ENCODE measurements at regions not wholly inside any gene's neighbourhood (a gene's known extent, or its start where the extent isn't known, plus 50 kb on each side); places are given as distances from the start of the nearest gene placed in this dataset.
A peak's percentile ranks its signal among the peaks of the same experiment; 100 is the strongest.

GRCh38 chr15:46548989-46549388, 914.2 kb downstream of the SQOR start:
- no peaks in the 10 kb centered on the region for H3K4me1 ChIP-seq
- 25% methylated on average over 1 of the region's 1 CpG for WGBS (ENCODE audit: missing lambda C conversion rate)
- ATAC-seq (no peak), FAIRE-seq (no peak), DNase-seq (ENCODE audit: low read depth in 1 of 2, low spot score in 1 of 2) (no peak)
- peak; percentile 64 for TF ChIP-seq MAFK (IDR thresholded peaks at IDR 0.05; ENCODE audit: partially characterized antibody)
- TF ChIP-seq KDM5A (IDR thresholded peaks at IDR 0.05): no peak
- H3K4me2 ChIP-seq: no peak overlapping the region
- H3K9me3 ChIP-seq: no peaks in the 10 kb centered on the region
- ChIA-PET POLR2A (no interaction called here), CTCF (no interaction called here)
- no peak overlapping the region for H3K27ac ChIP-seq
- H3K4me3 ChIP-seq: no peak overlapping the region

- Histone ChIP-seq H3K4me1 (no peaks in the 10 kb centered on the region), H3K27ac (no peak overlapping the region), H3K9me3 (no peaks in the 10 kb centered on the region), H3K4me2 (no peak overlapping the region), H3K4me3 (no peak overlapping the region)
- WGBS (ENCODE audit: missing lambda C conversion rate): 0% methylated on average over 2 of the region's 2 CpGs
- no peak for ATAC-seq
- ChIA-PET CTCF (no interaction called here), POLR2A (no interaction called here)
- no peak for TF ChIP-seq USF2 (IDR thresholded peaks at IDR 0.05)
- TF ChIP-seq CHD4 (IDR thresholded peaks at IDR 0.05; ENCODE audit: borderline replicate concordance): no peak
- no peak for FAIRE-seq
- no peak for DNase-seq (ENCODE audit: low read depth in 1 of 2, low spot score in 1 of 2)
Observed at GRCh38 chr15:46552316-46552715, 917.5 kb downstream of the SQOR start.

- Histone ChIP-seq H3K4me3 (no peak overlapping the region), H3K27ac (no peak overlapping the region), H3K4me1 (no peaks in the 10 kb centered on the region), H3K9me3 (no peaks in the 10 kb centered on the region), H3K4me2 (no peak overlapping the region)
- POLR2A ChIA-PET: no interaction called here
- DNase-seq (ENCODE audit: low read depth in 1 of 2, low spot score in 1 of 2) (no peak), ATAC-seq (no peak), FAIRE-seq (no peak)
- TF ChIP-seq MAZ (IDR thresholded peaks at IDR 0.05; ENCODE audit: borderline replicate concordance, low read depth, low read length): no peak
- no peak for TF ChIP-seq ATOH8 (CRISPR knock-in tag; IDR thresholded peaks at IDR 0.05; ENCODE audit: low read depth)
- TF ChIP-seq E2F6 (IDR thresholded peaks at IDR 0.05; ENCODE audit: borderline replicate concordance, low read depth): no peak
- TF ChIP-seq RCOR1 (IDR thresholded peaks at IDR 0.05; ENCODE audit: low read depth, low read length): no peak
- TF ChIP-seq HOXB5 (CRISPR knock-in tag; IDR thresholded peaks at IDR 0.05): no peak
- no peak for TF ChIP-seq ZC3H11A (IDR thresholded peaks at IDR 0.05)
- no peak for TF ChIP-seq PHF8 (IDR thresholded peaks at IDR 0.05; ENCODE audit: borderline replicate concordance, low read depth)
- no peak for TF ChIP-seq ZSCAN20 (CRISPR knock-in tag; IDR thresholded peaks at IDR 0.05)
- no peak for TF ChIP-seq BHLHE40 (IDR thresholded peaks at IDR 0.05; ENCODE audit: low read depth, low read length)
- TF ChIP-seq RNF2 (IDR thresholded peaks at IDR 0.05; ENCODE audit: borderline replicate concordance, low read depth): no peak
- no peak for TF ChIP-seq HEYL (CRISPR knock-in tag; IDR thresholded peaks at IDR 0.05)
- no peak for TF ChIP-seq CEBPB (IDR thresholded peaks at IDR 0.05)
- TF ChIP-seq KDM5A (IDR thresholded peaks at IDR 0.05): no peak
- no peak for TF ChIP-seq ZFP36 (IDR thresholded peaks at IDR 0.05; ENCODE audit: borderline replicate concordance, partially characterized antibody)
- no peak for TF ChIP-seq MAFK (IDR thresholded peaks at IDR 0.05; ENCODE audit: partially characterized antibody)
- TF ChIP-seq HOXB13 (CRISPR knock-in tag; IDR thresholded peaks at IDR 0.05; ENCODE audit: low read depth): no peak
- TF ChIP-seq SREBF2 (IDR thresholded peaks at IDR 0.05): no peak
- CTCF ChIA-PET: no interaction called here
- 0% methylated on average over 2 of the region's 2 CpGs for WGBS (ENCODE audit: missing lambda C conversion rate)
Observed at GRCh38 chr15:46555547-46555946, 920.7 kb downstream of the SQOR start.

GRCh38 chr15:46556010-46556409, 921.2 kb downstream of the SQOR start:
- H3K9me3 ChIP-seq: no peaks in the 10 kb centered on the region
- H3K4me2 ChIP-seq: no peak overlapping the region
- 71% methylated on average over 1 of the region's 1 CpG for WGBS (ENCODE audit: missing lambda C conversion rate)
- H3K4me3 ChIP-seq: no peak overlapping the region
- FAIRE-seq (no peak), ATAC-seq (no peak), DNase-seq (ENCODE audit: low read depth in 1 of 2, low spot score in 1 of 2) (no peak)
- ChIA-PET CTCF (no interaction called here), POLR2A (no interaction called here)
- no peaks in the 10 kb centered on the region for H3K4me1 ChIP-seq
- no peak overlapping the region for H3K27ac ChIP-seq
- TF ChIP-seq SMC3 (IDR thresholded peaks at IDR 0.05) (no peak), POLR2A (IDR thresholded peaks at IDR 0.05; ENCODE audit: low read length) (no peak), HOXB13 (CRISPR knock-in tag; IDR thresholded peaks at IDR 0.05; ENCODE audit: low read depth) (no peak), FOXS1 (CRISPR knock-in tag; IDR thresholded peaks at IDR 0.05) (no peak), CTCF (IDR thresholded peaks at IDR 0.05) (no peak), PHF8 (IDR thresholded peaks at IDR 0.05; ENCODE audit: borderline replicate concordance, low read depth) (no peak), RARB (CRISPR knock-in tag; IDR thresholded peaks at IDR 0.05) (no peak), BCL3 (IDR thresholded peaks at IDR 0.05) (no peak), TP53 (CRISPR knock-in tag; IDR thresholded peaks at IDR 0.05) (no peak), ZSCAN20 (CRISPR knock-in tag; IDR thresholded peaks at IDR 0.05) (no peak), JUNB (IDR thresholded peaks at IDR 0.05) (no peak), USF2 (IDR thresholded peaks at IDR 0.05) (no peak)

Measured in A549 (cell line).